Heart left ventricle (tissue), 16 donors: ENCODE measurements at regions not wholly inside any gene's neighbourhood (a gene's known extent, or its start where the extent isn't known, plus 50 kb on each side); places are given as distances from the start of the nearest gene placed in this dataset.

Experiments
- ATAC-seq, 4 donors: fragments of 200-7000 bp; cut with Tn5 transposase; one replicate each; pipeline ENCODE4 v1.9.1; 2020 to 2022; ENCODE audit warnings: moderate library complexity in 4 of 4, mild to moderate bottlenecking in 3 of 4, moderate number of reproducible peaks in 1 of 4
- DNase-seq, 5 donors: peaks; one replicate each; pipeline ENCODE4 v3.0.0-alpha.2; 2020
- H3K27ac ChIP-seq, 12 donors: fragments of 200-600 bp; sonication (generic) in 4 of 12; one replicate each; pipeline versions ENCODE4 v1.5.0 to v1.8.0; 2016 to 2022; ENCODE audit warnings: mild to moderate bottlenecking in 2 of 12
- H3K27me3 ChIP-seq, 9 donors: fragments of 200-600 bp; sonication (generic) in 2 of 9; one replicate each; pipeline versions ENCODE4 v1.5.1 to v1.8.0; 2016 to 2022; ENCODE audit warnings: mild to moderate bottlenecking in 3 of 9
- H3K36me3 ChIP-seq, 9 donors: fragments of 200-600 bp; sonication (generic) in 2 of 9; one replicate each; pipeline versions ENCODE4 v1.5.0 to v1.8.0; 2018 to 2022; ENCODE audit warnings: mild to moderate bottlenecking in 2 of 9
- H3K4me1 ChIP-seq, 12 donors: fragments of 200-600 bp; sonication (generic) in 4 of 12; one replicate each; pipeline versions ENCODE4 v1.5.0 to v1.8.0; 2016 to 2022; ENCODE audit warnings: mild to moderate bottlenecking in 3 of 12
- H3K4me3 ChIP-seq, 12 donors: fragments of 200-600 bp; sonication (generic) in 4 of 12; one replicate each; pipeline versions ENCODE4 v1.5.0 to v1.8.0; 2017 to 2022; ENCODE audit warnings: mild to moderate bottlenecking in 9 of 12, moderate library complexity in 4 of 12
- H3K9me3 ChIP-seq, 12 donors: fragments of 200-600 bp; sonication (generic) in 4 of 12; one replicate each; pipeline versions ENCODE4 v1.5.0 to v1.8.0; 2016 to 2022; ENCODE audit warnings: mild to moderate bottlenecking in 1 of 12
- CTCF ChIP-seq, 12 donors: fragments of 200-600 bp; sonication (generic) in 4 of 12; IDR thresholded peaks; one replicate each; pipeline versions ENCODE4 v1.5.0 to v1.8.0; 2018 to 2022; ENCODE audit warnings: antibody characterized with exemption in 12 of 12, mild to moderate bottlenecking in 5 of 12
- POLR2A ChIP-seq, 2 donors: fragments of 450-650 bp; IDR thresholded peaks; one replicate each; pipeline ENCODE4 v1.6.1; 2017; ENCODE audit warnings: antibody characterized with exemption in 2 of 2, mild to moderate bottlenecking in 2 of 2, moderate library complexity in 2 of 2
- WGBS, 4 donors: extraction: QIAGEN DNeasy Blood & Tissue Kit in 2 of 4; methylation state at CpG; one replicate each; pipeline versions ENCODE4 v1.1.5 to v1.1.7; 2013 to 2018; 5-methylcytosine and 5-hydroxymethylcytosine counted together
- intact Hi-C, 10 donors: fragments of 100-400 bp; cut with DNase I; formaldehyde crosslinking; loops; one replicate each; pipeline versions ENCODE4 v1.11.1 to v1.14.2; 2022
- donor health status: ischemic (EF 13 %, LVEDD 7.1; RV severe dilation, severe dysfunction).
- donor health status: healthy with polysubstance abuse.
- donor health status: DM: no; HTN: yes; CAD: no.
- donor health status: DM: no; HTN: no; CAD: no.
- donor health status: ischemic (EF 25% LVEDD 6.9; RV normal size, moderate dysfunction).
- donor health status: ischemic (EF 25% LVEDD 5.7; RV mildly dilated, moderate dysfunction).
- donor health status: healthy.
- donor health status: DM: yes; HTN: yes; CAD: no.
- donor health status: ischemic (EF 35%, LVEDD 5.7; RV mildly dilated, moderate dysfunction).
- donor health status: nonischemic (EF 11% LVEDD 7.7; RV severe dilation, severe dysfunction).
- donor health status: DM: yes; HTN: yes; CAD: no.
- donor health status: PGD.
- donor health status: ischemic (EF 29% LVEDD 5.4; RV normal size, mild dysfunction).
- donor health status: nonischemic (EF 23%, LVEDD 6.1; RV moderate dilation, normal function).

- intact Hi-C loops: no loop called here
These were observed 86.1 kb upstream of the ADAMTS2 start for GRCh38 chr5:179431221-179431824.

GRCh38 chr5:179430193-179431175, 85.2 kb upstream of the ADAMTS2 start:
- TF ChIP-seq POLR2A (IDR thresholded peaks at IDR 0.05) (no peak), CTCF (IDR thresholded peaks at IDR 0.05) (no peak)
- H3K27me3 ChIP-seq: peaks cover 0 to 2% (median 0%) of the 10 kb centered on the region in 9 donors
- no peak for ATAC-seq
- no peaks in the 10 kb centered on the region for H3K9me3 ChIP-seq
- no peaks in the 10 kb centered on the region for H3K36me3 ChIP-seq
- intact Hi-C loops: no loop called here
- DNase-seq: peak in 1 of 5 donors; percentile 53
- no peak overlapping the region for H3K4me3 ChIP-seq
- H3K4me1 ChIP-seq: no peaks in the 10 kb centered on the region
- 86 to 89% (median 89%) methylated on average over 21 to 22 of the region's 22 CpGs for WGBS, 4 donors
- H3K27ac ChIP-seq: no peak overlapping the region

More at GRCh38 chr5:179431221-179431824, 86.1 kb upstream of the ADAMTS2 start:
- Histone ChIP-seq H3K36me3 (no peaks in the 10 kb centered on the region), H3K4me1 (no peaks in the 10 kb centered on the region), H3K4me3 (no peak overlapping the region), H3K27me3 (peaks cover 0 to under 1% (median 0%) of the 10 kb centered on the region in 9 donors), H3K27ac (no peak overlapping the region), H3K9me3 (no peaks in the 10 kb centered on the region)
- 82 to 90% (median 86%) methylated on average over 4 to 6 of the region's 6 CpGs for WGBS, 4 donors
- TF ChIP-seq CTCF (IDR thresholded peaks at IDR 0.05) (no peak), POLR2A (IDR thresholded peaks at IDR 0.05) (no peak)
- ATAC-seq: no peak
- no peak for DNase-seq

GRCh38 chr5:179427676-179428056, 82.4 kb upstream of the ADAMTS2 start:
- Histone ChIP-seq H3K4me1 (no peaks in the 10 kb centered on the region), H3K36me3 (no peaks in the 10 kb centered on the region), H3K27me3 (peaks cover 0 to 11% (median 0%) of the 10 kb centered on the region in 9 donors), H3K9me3 (no peaks in the 10 kb centered on the region), H3K27ac (no peak overlapping the region), H3K4me3 (no peak overlapping the region)
- TF ChIP-seq POLR2A (IDR thresholded peaks at IDR 0.05): no peak
- no peak for TF ChIP-seq CTCF (IDR thresholded peaks at IDR 0.05)
- WGBS, 4 donors: 82 to 91% (median 85%) methylated on average over 11 to 21 of the region's 21 CpGs
- DNase-seq (peak in 1 of 5 donors; percentile 50), ATAC-seq (no peak)
- intact Hi-C loops: no loop called here

GRCh38 chr5:179427032-179427675, 81.9 kb upstream of the ADAMTS2 start:
- peak in 1 of 5 donors; percentile 44 for DNase-seq
- WGBS, 4 donors: 59 to 66% (median 62%) methylated on average over 19 to 28 of the region's 28 CpGs
- Histone ChIP-seq H3K9me3 (no peaks in the 10 kb centered on the region), H3K36me3 (no peaks in the 10 kb centered on the region), H3K4me1 (no peaks in the 10 kb centered on the region), H3K4me3 (no peak overlapping the region), H3K27ac (no peak overlapping the region), H3K27me3 (peaks cover 0 to 16% (median 3%) of the 10 kb centered on the region in 9 donors)
- TF ChIP-seq CTCF (IDR thresholded peaks at IDR 0.05) (no peak), POLR2A (IDR thresholded peaks at IDR 0.05) (no peak)
- intact Hi-C loops: no loop called here
- no peak for ATAC-seq
